Hepatocyte (in vitro differentiated cells): ENCODE measurements at regions not wholly inside any gene's neighbourhood (a gene's known extent, or its start where the extent isn't known, plus 50 kb on each side); places are given as distances from the start of the nearest gene placed in this dataset.
A peak's percentile ranks its signal among the peaks of the same experiment; 100 is the strongest.

Source experiments
- DNase-seq: peaks from one replicate; pipeline ENCODE4 v3.0.0-alpha.2; 2016; ENCODE audit warnings: low spot score
- H2AFZ ChIP-seq: fragments of 200-600 bp; sonication (generic); 2 replicates; pipeline ENCODE4 v1.6.0; 2016; ENCODE audit warnings: antibody characterized with exemption, mild to moderate bottlenecking
- H3K27ac ChIP-seq: fragments of 200-600 bp; sonication (generic); 2 replicates; pipeline ENCODE4 v1.5.1; 2016; ENCODE audit warnings: mild to moderate bottlenecking
- H3K27me3 ChIP-seq: fragments of 200-600 bp; sonication (generic); 2 replicates; pipeline ENCODE4 v1.6.1; 2016
- H3K36me3 ChIP-seq: fragments of 200-600 bp; sonication (generic); replicated peaks from 2 replicates; pipeline ENCODE4 v1.5.1; 2016; ENCODE audit warnings: low read depth; ENCODE audit not compliant: insufficient read depth
- H3K4me1 ChIP-seq: fragments of 200-600 bp; sonication (generic); 2 replicates; pipeline ENCODE4 v1.5.1; 2016; ENCODE audit warnings: mild to moderate bottlenecking, moderate library complexity; ENCODE audit not compliant: insufficient read depth
- H3K4me2 ChIP-seq: fragments of 200-600 bp; sonication (generic); 2 replicates; pipeline ENCODE4 v1.6.0; 2016
- H3K4me3 ChIP-seq: fragments of 200-600 bp; sonication (generic); 2 replicates; pipeline ENCODE4 v1.5.1; 2016; ENCODE audit warnings: mild to moderate bottlenecking
- H3K79me2 ChIP-seq: fragments of 200-600 bp; sonication (generic); 2 replicates; pipeline ENCODE4 v1.6.0; 2017; ENCODE audit warnings: mild to moderate bottlenecking
- H3K9me2 ChIP-seq: fragments of 200-600 bp; sonication (generic); replicated peaks from 2 replicates; pipeline ENCODE4 v1.6.0; 2017; ENCODE audit warnings: mild to moderate bottlenecking; ENCODE audit not compliant: insufficient read depth
- H3K9me3 ChIP-seq: fragments of 200-600 bp; sonication (generic); 2 replicates; pipeline ENCODE4 v1.5.1; 2016; ENCODE audit warnings: low read depth, mild to moderate bottlenecking
- H4K20me1 ChIP-seq: fragments of 200-600 bp; sonication (generic); 2 replicates; pipeline ENCODE4 v1.6.0; 2016; ENCODE audit warnings: mild to moderate bottlenecking; ENCODE audit not compliant: insufficient read depth, poor library complexity, severe bottlenecking
- CTCF ChIP-seq: fragments of 200-600 bp; sonication (generic); IDR thresholded peaks from 2 replicates; pipeline ENCODE4 v1.5.1; 2016; ENCODE audit warnings: antibody characterized with exemption, mild to moderate bottlenecking; ENCODE audit not compliant: poor library complexity
- EZH2 ChIP-seq: fragments of 200-600 bp; sonication (generic); IDR thresholded peaks from 2 replicates; pipeline ENCODE4 v1.6.1; 2016; ENCODE audit warnings: antibody characterized with exemption, mild to moderate bottlenecking, borderline replicate concordance
- EZH2phosphoT487 ChIP-seq: fragments of 200-600 bp; sonication (generic); IDR thresholded peaks from one replicate; pipeline ENCODE4 v1.6.1; 2018; ENCODE audit warnings: antibody characterized with exemption, mild to moderate bottlenecking, low read depth, moderate library complexity; ENCODE audit not compliant: unreplicated experiment, severe bottlenecking
- WGBS: methylation state at CpG from one replicate; pipeline ENCODE4 v1.1.6; 2016; ENCODE audit warnings: low lambda C conversion rate; ENCODE audit errors: missing lambda C conversion rate; 5-methylcytosine and 5-hydroxymethylcytosine counted together

- Histone ChIP-seq H3K9me2 (no peaks in the 10 kb centered on the region), H3K27me3 (no peaks in the 10 kb centered on the region), H2AFZ (no peak overlapping the region), H3K4me1 (no peaks in the 10 kb centered on the region), H3K36me3 (no peaks in the 10 kb centered on the region), H3K9me3 (no peaks in the 10 kb centered on the region), H3K27ac (no peak overlapping the region), H3K79me2 (no peaks in the 10 kb centered on the region), H3K4me3 (no peak overlapping the region), H4K20me1 (no peaks in the 10 kb centered on the region), H3K4me2 (no peak overlapping the region)
- DNase-seq = no peak
- no peak for TF ChIP-seq EZH2
- TF ChIP-seq EZH2phosphoT487 = no peak
- no peak for TF ChIP-seq CTCF
- WGBS = 90% methylated on average over 2 of the region's 2 CpGs
Measured at GRCh38 chr9:7930613-7931012, 131.0 kb upstream of the DMAC1 start.

DNA sequence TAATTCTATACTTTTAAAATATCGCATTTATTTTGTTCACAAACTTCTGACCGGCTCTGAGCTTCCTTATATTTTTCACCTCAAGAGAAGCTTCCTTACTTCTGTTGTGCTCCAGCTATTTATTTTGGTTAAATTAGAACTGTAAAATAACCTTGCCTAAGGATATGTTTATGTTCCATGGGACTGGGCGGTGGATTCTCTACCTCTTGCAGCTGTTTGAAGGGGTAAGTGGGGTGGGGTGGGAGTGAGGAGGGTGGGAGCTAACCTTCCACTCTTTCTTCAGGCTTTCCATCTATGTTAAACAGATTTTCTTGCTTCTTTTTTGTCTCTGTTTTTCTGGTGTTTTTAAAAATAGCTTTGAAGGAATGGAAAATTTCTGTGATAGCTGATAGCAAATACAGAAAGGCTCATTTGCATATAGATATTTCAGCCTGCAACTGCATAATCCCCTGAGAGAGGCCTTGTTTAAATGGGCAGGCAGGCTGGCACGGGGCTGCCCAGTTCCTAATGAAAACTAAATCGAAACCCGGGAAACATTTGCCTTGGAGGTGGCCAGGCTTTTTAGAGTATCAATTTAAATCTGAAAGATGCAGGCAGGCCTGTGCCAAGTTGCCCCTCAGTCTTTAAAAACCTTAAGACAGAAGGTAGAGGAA is 122.1 kb upstream of the DMAC1 start:
- Histone ChIP-seq H3K27me3 (no peaks in the 10 kb centered on the region), H3K4me3 (no peak overlapping the region), H3K4me2 (no peak overlapping the region), H2AFZ (no peak overlapping the region), H3K4me1 (peaks cover 20% of the 10 kb centered on the region), H3K36me3 (no peaks in the 10 kb centered on the region), H3K9me3 (no peaks in the 10 kb centered on the region), H3K27ac (peak overlapping the region; percentile 60), H3K79me2 (no peaks in the 10 kb centered on the region), H4K20me1 (no peaks in the 10 kb centered on the region), H3K9me2 (no peaks in the 10 kb centered on the region)
- WGBS = 85% methylated on average over 6 of the region's 6 CpGs
- no peak for TF ChIP-seq EZH2phosphoT487
- TF ChIP-seq EZH2 = no peak
- TF ChIP-seq CTCF = no peak
- no peak for DNase-seq

GRCh38 chr9:7912037-7912535 is 112.5 kb upstream of the DMAC1 start:
- H3K27ac ChIP-seq = no peak overlapping the region
- TF ChIP-seq EZH2 = no peak
- no peak for TF ChIP-seq CTCF
- no peak for TF ChIP-seq EZH2phosphoT487
- H3K9me3 ChIP-seq = no peaks in the 10 kb centered on the region

More at GRCh38 chr9:7912037-7912535, 112.5 kb upstream of the DMAC1 start:
- Histone ChIP-seq H3K4me3 (no peak overlapping the region), H3K27me3 (no peaks in the 10 kb centered on the region), H2AFZ (no peak overlapping the region), H3K4me2 (no peak overlapping the region), H3K36me3 (no peaks in the 10 kb centered on the region), H3K9me2 (no peaks in the 10 kb centered on the region), H3K4me1 (peaks cover under 1% of the 10 kb centered on the region), H4K20me1 (no peaks in the 10 kb centered on the region), H3K79me2 (no peaks in the 10 kb centered on the region)
- DNase-seq = no peak
